GM21576 (cell line): ENCODE measurements at regions not wholly inside any gene's neighbourhood (a gene's known extent, or its start where the extent isn't known, plus 50 kb on each side); places are given as distances from the start of the nearest gene placed in this dataset.

ENCODE experiments used
- ATAC-seq: cut with Tn5 transposase; IDR thresholded peaks from one replicate; pipeline ENCODE4 v1.9.1; 2021; ENCODE audit warnings: mild to moderate bottlenecking, moderate library complexity; ENCODE audit not compliant: unreplicated experiment

DNA sequence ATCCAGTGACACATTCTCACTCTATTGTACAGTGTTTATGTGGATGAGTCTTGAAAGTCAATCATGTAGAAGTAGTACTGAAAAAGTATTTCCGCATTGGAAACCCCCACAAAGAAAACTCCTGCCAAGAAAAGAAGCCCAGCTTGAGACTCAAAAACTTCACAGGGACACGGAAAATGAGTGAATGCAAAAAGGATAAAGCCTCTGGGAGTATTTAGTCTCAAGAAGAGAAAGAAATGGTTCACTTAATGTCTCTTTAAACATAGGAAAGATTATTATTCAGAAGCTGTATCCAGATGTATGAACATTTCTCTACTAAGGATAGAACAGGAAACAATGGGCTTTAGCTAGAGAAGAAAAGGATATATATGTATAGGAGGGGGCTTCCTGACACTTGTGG lies 304.5 kb downstream of the BARHL2 start:
- no peak for ATAC-seq

- no peak for ATAC-seq
These were observed 305.9 kb downstream of the BARHL2 start for GRCh38 chr1:90411185-90411584.

GRCh38 chr1:90407737-90408136 lies 309.4 kb downstream of the BARHL2 start:
- no peak for ATAC-seq

DNA sequence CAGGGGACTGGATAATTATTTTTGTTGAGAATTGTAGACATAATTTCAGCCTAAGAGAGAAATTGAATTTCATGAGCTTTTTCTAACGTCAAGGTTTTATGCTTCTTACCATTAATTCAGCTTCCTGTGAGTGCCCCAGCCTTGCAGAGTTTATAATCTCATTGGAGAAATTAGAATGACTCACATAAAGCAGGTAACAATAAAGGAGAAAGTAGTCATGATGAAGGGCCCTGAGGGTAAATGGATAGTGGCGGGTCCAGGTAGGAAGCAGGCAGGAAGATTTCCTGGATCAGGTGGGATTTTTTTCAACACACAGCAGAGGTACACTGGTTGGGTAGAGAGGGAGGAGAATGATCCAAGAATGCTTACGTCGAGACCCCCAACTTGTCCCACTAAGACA lies 311.4 kb downstream of the BARHL2 start:
- ATAC-seq, result no peak

- ATAC-seq, result no peak
These were observed 313.9 kb downstream of the BARHL2 start for GRCh38 chr1:90402893-90403849.

DNA sequence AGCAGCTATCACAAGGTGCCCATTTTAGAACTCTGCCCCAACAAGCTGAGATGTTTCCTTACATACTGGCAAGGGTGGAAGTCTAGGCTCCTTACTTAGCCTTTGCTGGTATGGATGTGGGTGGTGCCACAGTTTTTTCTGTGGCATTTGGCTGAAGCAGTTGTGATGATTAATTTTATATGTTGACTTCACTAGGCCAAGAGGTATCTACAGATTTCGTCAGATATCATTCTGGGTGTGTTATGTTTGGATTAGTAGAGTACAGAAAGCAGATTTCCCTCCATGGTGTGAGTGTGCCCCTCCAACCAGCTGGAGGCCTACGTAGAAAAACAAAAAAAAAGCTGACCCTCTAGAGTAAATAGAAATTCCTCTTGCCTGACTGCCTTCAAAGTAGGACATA lies 317.0 kb downstream of the BARHL2 start:
- ATAC-seq, result no peak

DNA sequence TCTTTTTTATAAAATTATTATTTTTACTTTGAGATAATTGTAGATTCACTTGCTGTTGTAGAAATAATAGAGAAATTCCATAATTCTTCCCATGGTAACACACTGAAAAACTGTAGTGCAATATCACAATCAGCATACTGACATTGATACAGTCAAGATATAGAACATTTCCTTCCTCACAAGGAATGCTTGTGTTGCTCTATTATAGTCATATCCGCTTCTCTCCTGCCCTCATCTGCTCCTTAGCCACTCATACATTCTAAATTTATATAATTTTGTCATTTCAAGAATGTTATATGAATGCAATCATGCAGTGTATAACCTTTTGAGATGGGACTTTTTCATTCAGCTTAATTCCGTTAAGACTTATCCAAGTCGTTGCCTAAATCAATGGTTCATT lies 320.2 kb downstream of the BARHL2 start:
- no peak for ATAC-seq

DNA sequence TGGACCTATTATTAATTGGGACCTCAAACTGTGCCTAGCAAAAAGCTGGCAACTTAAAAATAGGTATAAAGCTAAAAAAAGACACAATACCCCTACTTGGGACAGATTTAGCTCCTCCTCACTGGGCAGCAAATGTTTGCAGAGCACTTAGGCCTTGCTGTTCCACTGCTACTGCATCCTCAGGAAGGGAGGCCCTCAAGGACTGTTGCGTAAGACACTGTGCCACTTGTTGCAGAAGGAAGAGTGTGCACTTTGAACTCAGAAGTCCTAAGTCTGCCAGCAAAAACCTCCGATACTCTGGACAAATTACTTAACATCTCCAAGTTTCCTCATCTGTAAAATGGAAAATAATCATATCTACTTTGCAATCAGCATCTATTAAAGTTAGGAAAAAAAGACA lies 322.9 kb downstream of the BARHL2 start:
- no peak for ATAC-seq

- ATAC-seq, result no peak
These were observed 324.1 kb downstream of the BARHL2 start for GRCh38 chr1:90393025-90393424.

DNA sequence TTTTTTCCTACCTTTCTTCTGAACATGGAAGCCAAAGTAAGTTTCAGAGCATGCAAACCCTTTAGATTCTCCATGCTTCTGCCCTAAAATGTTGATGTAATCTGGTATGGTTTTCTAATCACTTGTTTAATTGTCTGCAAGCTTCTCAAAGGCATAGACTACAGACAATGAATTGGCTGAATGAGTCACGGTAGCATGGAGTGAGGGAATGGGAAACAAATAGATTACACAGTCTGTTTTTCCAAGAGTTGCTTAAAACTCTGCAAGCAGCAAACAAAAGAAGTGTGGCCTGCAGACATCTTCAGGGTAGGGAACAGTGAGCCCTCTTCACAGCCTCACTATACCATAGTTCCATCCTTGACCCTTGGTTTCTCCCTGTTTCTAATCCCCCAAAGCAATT lies 326.0 kb downstream of the BARHL2 start:
- no peak for ATAC-seq

- ATAC-seq, result no peak
These were observed 329.3 kb downstream of the BARHL2 start for GRCh38 chr1:90387805-90388204.

GRCh38 chr1:90386899-90387720 lies 330.0 kb downstream of the BARHL2 start:
- ATAC-seq, result no peak

GRCh38 chr1:90384193-90384592 lies 332.9 kb downstream of the BARHL2 start:
- ATAC-seq, result no peak

DNA sequence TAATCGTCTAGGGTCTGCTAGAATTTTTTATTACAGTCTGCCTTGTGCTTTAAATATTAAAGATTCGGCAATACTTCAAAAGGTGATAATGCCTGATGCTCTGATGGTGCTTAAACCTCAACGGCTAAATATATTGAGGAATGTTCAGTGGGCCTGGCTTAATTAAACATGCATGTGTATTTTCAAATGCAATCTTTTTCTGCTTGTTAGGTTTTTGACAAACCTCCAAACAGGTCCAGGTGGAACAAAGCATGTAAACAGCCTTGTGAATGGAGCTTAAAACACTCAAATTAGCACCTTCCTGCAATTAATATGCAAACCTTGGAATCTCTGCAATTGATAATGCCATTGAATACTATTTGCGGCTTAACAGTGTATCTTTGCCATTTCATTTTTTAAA lies 334.9 kb downstream of the BARHL2 start:
- no peak for ATAC-seq

GRCh38 chr1:90381598-90381997 lies 335.5 kb downstream of the BARHL2 start:
- ATAC-seq, result no peak

GRCh38 chr1:90371448-90371813 lies 345.7 kb downstream of the BARHL2 start:
- no peak for ATAC-seq

DNA sequence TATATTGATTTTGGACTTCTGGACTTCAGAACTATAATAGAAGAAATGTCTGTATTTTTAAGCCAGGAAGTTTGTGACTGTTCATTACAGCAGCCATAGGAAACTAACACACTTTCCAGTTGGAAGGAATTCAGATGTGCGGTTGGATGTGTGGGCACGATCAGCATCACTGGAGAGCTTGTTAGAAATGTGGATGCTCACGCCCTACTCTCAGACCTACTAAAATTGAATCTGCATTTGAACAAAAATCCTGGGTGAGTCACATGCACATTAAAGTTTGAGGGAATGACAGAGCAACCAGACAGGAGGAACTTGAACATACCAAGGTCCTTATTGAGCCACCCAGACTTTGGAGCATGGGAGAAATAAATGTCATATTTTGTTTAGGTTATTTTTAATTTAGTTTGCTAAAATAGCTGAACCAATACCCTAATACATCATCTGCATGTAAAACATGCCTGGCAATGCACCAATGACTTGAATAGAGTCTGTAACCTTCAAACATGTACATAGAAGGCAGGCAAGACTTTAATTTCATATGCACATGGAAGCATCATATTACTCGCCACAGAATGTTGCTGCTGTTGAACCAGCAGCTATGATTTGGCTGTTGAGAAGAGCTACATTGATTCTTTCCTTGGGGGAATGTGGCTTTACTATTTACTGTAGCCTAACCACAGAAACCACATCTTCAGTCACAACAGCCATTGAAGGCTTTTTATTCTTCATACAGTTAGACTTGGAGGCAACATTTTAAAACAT lies 346.2 kb downstream of the BARHL2 start:
- no peak for ATAC-seq

DNA sequence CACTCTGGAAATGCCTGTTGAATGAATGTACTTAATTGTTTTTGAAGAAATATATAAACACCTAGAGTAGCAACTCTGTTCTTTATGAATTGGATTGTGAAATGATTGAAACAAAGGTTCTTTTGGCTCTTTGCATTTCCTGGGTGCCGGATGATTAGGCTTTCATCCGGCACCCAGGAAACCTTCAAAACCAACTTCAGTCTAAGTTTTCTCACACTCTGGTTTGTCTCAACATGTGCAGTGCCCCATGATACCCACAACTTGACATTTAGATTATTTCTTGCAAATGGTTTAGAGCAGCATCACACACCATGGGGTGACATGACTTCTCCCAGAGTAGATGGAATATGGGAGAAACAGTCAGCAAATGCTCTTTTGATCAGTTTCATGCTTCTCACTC lies 354.9 kb downstream of the BARHL2 start:
- no peak for ATAC-seq

GRCh38 chr1:90361026-90361425 lies 356.1 kb downstream of the BARHL2 start:
- no peak for ATAC-seq

GRCh38 chr1:90359994-90360393 lies 357.1 kb downstream of the BARHL2 start:
- ATAC-seq, result no peak

- ATAC-seq, result no peak
These were observed 358.7 kb downstream of the BARHL2 start for GRCh38 chr1:90358448-90358847.
